ENCODE measurements at regions not wholly inside any gene's neighbourhood (a gene's known extent, or its start where the extent isn't known, plus 50 kb on each side); places are given as distances from the start of the nearest gene placed in this dataset.

- DNase-seq = no peak
Measured at GRCh38 chr5:2929779-2930178, 178.3 kb upstream of the IRX2 start.

- no peak for DNase-seq
Measured at GRCh38 chr5:2921651-2922050, 170.2 kb upstream of the IRX2 start.

GRCh38 chr5:2921176-2921575 is 169.7 kb upstream of the IRX2 start:
- DNase-seq = no peak

GRCh38 chr5:2920312-2920711 is 168.8 kb upstream of the IRX2 start:
- no peak for DNase-seq

- no peak for DNase-seq
Measured at GRCh38 chr5:2919310-2920018, 168.0 kb upstream of the IRX2 start.

GRCh38 chr5:2917524-2917923 is 166.0 kb upstream of the IRX2 start:
- no peak for DNase-seq

- DNase-seq = no peak
Measured at GRCh38 chr5:2917093-2917492, 165.6 kb upstream of the IRX2 start.

GRCh38 chr5:2916076-2916682 is 164.7 kb upstream of the IRX2 start:
- no peak for DNase-seq

GRCh38 chr5:2914981-2915484 is 163.6 kb upstream of the IRX2 start:
- DNase-seq = no peak

GRCh38 chr5:2914022-2914661 is 162.7 kb upstream of the IRX2 start:
- no peak for DNase-seq

- no peak for DNase-seq
Measured at GRCh38 chr5:2913281-2913680, 161.8 kb upstream of the IRX2 start.

GRCh38 chr5:2912741-2913140 is 161.3 kb upstream of the IRX2 start:
- no peak for DNase-seq

GRCh38 chr5:2910401-2911175 is 159.1 kb upstream of the IRX2 start:
- no peak for DNase-seq

- DNase-seq = no peak
Measured at GRCh38 chr5:2909035-2909434, 157.6 kb upstream of the IRX2 start.

- DNase-seq = no peak
Measured at GRCh38 chr5:2908086-2908485, 156.6 kb upstream of the IRX2 start.

GRCh38 chr5:2906302-2907090 is 155.0 kb upstream of the IRX2 start:
- no peak for DNase-seq

- DNase-seq = no peak
Measured at GRCh38 chr5:2905741-2906140, 154.3 kb upstream of the IRX2 start.

- DNase-seq = no peak
Measured at GRCh38 chr5:2904956-2905355, 153.5 kb upstream of the IRX2 start.

- DNase-seq = no peak
Measured at GRCh38 chr5:2904399-2904798, 152.9 kb upstream of the IRX2 start.

- DNase-seq = no peak
Measured at GRCh38 chr5:2903451-2904395, 152.2 kb upstream of the IRX2 start.

- DNase-seq = no peak
Measured at GRCh38 chr5:2902742-2903297, 151.3 kb upstream of the IRX2 start.
